ENCODE measurements at regions not wholly inside any gene's neighbourhood (a gene's known extent, or its start where the extent isn't known, plus 50 kb on each side); places are given as distances from the start of the nearest gene placed in this dataset.

- no peak overlapping the region for H3K4me3 Mint-ChIP-seq
- DNase-seq (no peak), ATAC-seq (replicated peaks) (no peak)
- H3K36me3 Mint-ChIP-seq (ENCODE audit: insufficient read depth) = no peaks in the 10 kb centered on the region
- H3K9me3 Mint-ChIP-seq = peaks cover 3 to 7% of the 10 kb centered on the region in 2 donors
- no peaks in the 10 kb centered on the region for H3K27me3 Mint-ChIP-seq
- no peak overlapping the region for H3K27ac Mint-ChIP-seq
- no peaks in the 10 kb centered on the region for H3K4me1 Mint-ChIP-seq (ENCODE audit: low read depth in 2 of 2)
Observed at GRCh38 chr1:55828044-55828443, 612.9 kb upstream of the USP24 start.

- Mint-ChIP-seq H3K9me3 (peaks cover 3 to 7% of the 10 kb centered on the region in 2 donors), H3K4me1 (ENCODE audit: low read depth in 2 of 2) (no peaks in the 10 kb centered on the region), H3K36me3 (ENCODE audit: insufficient read depth) (no peaks in the 10 kb centered on the region), H3K27ac (no peak overlapping the region), H3K27me3 (no peaks in the 10 kb centered on the region), H3K4me3 (no peak overlapping the region)
- no peak for ATAC-seq (replicated peaks)
- DNase-seq = no peak
Observed at GRCh38 chr1:55827350-55827749, 612.2 kb upstream of the USP24 start.

DNA sequence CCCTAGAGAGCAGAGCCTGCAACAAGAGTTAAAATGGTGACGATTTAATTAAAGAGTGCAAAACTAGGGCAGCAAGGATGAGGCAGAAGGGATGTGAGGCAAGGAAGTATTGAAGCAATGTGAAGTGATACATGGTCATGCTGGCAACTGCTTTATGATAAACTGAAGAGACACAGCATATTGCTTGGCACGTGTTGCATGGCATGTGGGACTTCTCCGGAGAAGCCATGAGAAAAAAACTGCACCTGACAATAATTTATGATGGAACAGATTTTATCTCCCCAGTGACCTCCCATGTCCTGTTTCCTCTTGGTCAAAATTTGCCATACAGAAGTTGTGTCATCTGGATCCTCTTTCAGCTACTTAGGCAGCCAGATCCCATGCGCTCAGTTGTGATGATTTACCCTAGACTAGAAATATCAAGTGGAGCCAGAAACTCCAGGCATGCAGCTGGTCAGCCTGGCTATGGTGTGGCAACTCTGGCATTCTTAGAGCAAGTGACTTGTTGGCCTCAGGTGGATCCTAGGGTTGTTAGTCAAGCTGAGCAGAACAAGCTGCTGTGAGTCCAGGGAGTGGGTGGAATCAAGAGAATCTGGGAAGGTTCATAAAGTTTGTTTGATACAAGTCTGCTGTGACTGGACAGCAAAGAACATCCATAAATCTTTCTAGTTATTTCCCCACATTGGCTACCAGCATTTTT, 611.4 kb upstream of the USP24 start:
- no peak overlapping the region for H3K4me3 Mint-ChIP-seq
- ATAC-seq (replicated peaks) (no peak), DNase-seq (no peak)
- no peaks in the 10 kb centered on the region for H3K27me3 Mint-ChIP-seq
- H3K36me3 Mint-ChIP-seq (ENCODE audit: insufficient read depth) = no peaks in the 10 kb centered on the region
- H3K9me3 Mint-ChIP-seq = peaks cover 3 to 7% of the 10 kb centered on the region in 2 donors
- no peak overlapping the region for H3K27ac Mint-ChIP-seq
- H3K4me1 Mint-ChIP-seq (ENCODE audit: low read depth in 2 of 2) = no peaks in the 10 kb centered on the region

GRCh38 chr1:55825461-55825860, 610.3 kb upstream of the USP24 start:
- DNase-seq (no peak), ATAC-seq (replicated peaks) (no peak)
- Mint-ChIP-seq H3K27ac (no peak overlapping the region), H3K9me3 (peaks cover 3 to 7% of the 10 kb centered on the region in 2 donors), H3K4me3 (no peak overlapping the region), H3K36me3 (ENCODE audit: insufficient read depth) (no peaks in the 10 kb centered on the region), H3K4me1 (ENCODE audit: low read depth in 2 of 2) (no peaks in the 10 kb centered on the region), H3K27me3 (no peaks in the 10 kb centered on the region)

GRCh38 chr1:55824251-55824640, 609.1 kb upstream of the USP24 start:
- Mint-ChIP-seq H3K4me3 (no peak overlapping the region), H3K9me3 (peaks cover 3 to 7% of the 10 kb centered on the region in 2 donors), H3K4me1 (ENCODE audit: low read depth in 2 of 2) (no peaks in the 10 kb centered on the region), H3K36me3 (ENCODE audit: insufficient read depth) (no peaks in the 10 kb centered on the region), H3K27me3 (no peaks in the 10 kb centered on the region), H3K27ac (no peak overlapping the region)
- ATAC-seq (replicated peaks) = no peak
- no peak for DNase-seq

GRCh38 chr1:55823541-55824250, 608.5 kb upstream of the USP24 start:
- Mint-ChIP-seq H3K9me3 (peaks cover 3 to 7% of the 10 kb centered on the region in 2 donors), H3K4me1 (ENCODE audit: low read depth in 2 of 2) (no peaks in the 10 kb centered on the region), H3K27me3 (no peaks in the 10 kb centered on the region), H3K4me3 (no peak overlapping the region), H3K36me3 (ENCODE audit: insufficient read depth) (no peaks in the 10 kb centered on the region), H3K27ac (no peak overlapping the region)
- DNase-seq (no peak), ATAC-seq (replicated peaks) (no peak)

DNA sequence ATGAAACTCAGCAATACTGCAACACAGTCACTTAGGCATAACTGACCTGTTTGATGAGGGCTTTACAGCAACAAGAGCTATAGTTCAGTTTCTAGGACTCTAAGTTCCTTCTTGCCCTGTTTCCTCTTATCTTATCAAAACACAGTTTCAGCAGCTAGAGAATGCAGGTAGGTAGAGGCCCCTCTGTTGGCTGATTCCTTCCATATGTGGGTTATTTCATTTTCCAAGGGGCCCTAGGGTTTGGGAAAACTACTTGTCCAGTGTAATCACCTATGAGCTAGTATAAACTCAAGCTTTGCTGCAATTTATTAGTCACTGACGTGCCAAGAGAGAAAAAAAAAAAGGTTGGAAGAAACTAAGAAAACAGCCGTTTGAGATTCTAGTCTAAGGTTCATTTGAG, 607.7 kb upstream of the USP24 start:
- Mint-ChIP-seq H3K4me1 (ENCODE audit: low read depth in 2 of 2) (no peaks in the 10 kb centered on the region), H3K27me3 (no peaks in the 10 kb centered on the region), H3K4me3 (no peak overlapping the region), H3K27ac (no peak overlapping the region), H3K9me3 (peaks cover 3 to 7% of the 10 kb centered on the region in 2 donors), H3K36me3 (ENCODE audit: insufficient read depth) (no peaks in the 10 kb centered on the region)
- no peak for ATAC-seq (replicated peaks)
- DNase-seq = no peak

GRCh38 chr1:55821234-55821633, 606.1 kb upstream of the USP24 start:
- ATAC-seq (replicated peaks) = no peak
- no peaks in the 10 kb centered on the region for H3K36me3 Mint-ChIP-seq (ENCODE audit: insufficient read depth)
- H3K4me3 Mint-ChIP-seq = no peak overlapping the region
- no peaks in the 10 kb centered on the region for H3K27me3 Mint-ChIP-seq
- peaks cover 0 to 5% of the 10 kb centered on the region in 2 donors for H3K9me3 Mint-ChIP-seq
- no peak for DNase-seq
- H3K4me1 Mint-ChIP-seq (ENCODE audit: low read depth in 2 of 2) = no peaks in the 10 kb centered on the region
- no peak overlapping the region for H3K27ac Mint-ChIP-seq

- Mint-ChIP-seq H3K9me3 (no peaks in the 10 kb centered on the region), H3K27me3 (no peaks in the 10 kb centered on the region), H3K27ac (no peak overlapping the region), H3K4me3 (no peak overlapping the region), H3K36me3 (ENCODE audit: insufficient read depth) (no peaks in the 10 kb centered on the region), H3K4me1 (ENCODE audit: low read depth in 2 of 2) (no peaks in the 10 kb centered on the region)
- DNase-seq (no peak), ATAC-seq (replicated peaks) (no peak)
Observed at GRCh38 chr1:55820501-55820900, 605.3 kb upstream of the USP24 start.

DNA sequence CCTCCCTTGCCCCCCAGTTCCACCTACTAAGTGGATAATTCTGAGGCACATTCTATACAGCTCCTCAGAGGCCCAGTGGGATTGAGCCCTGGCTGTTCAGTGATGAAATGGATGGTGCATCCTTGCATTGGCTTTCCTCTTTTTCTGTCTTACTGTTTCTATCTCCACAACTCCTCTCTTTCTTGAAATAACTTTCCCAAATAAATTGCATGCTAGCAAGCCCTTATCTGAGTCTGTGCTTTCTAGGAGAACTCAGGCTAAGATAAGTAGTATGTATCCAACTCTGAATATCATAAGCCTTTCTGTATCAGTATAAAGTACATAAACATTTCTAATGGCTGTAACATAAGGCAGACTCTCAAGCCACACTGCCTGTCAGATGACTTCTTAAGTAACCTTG, 603.8 kb upstream of the USP24 start:
- no peak overlapping the region for H3K4me3 Mint-ChIP-seq
- no peaks in the 10 kb centered on the region for H3K36me3 Mint-ChIP-seq (ENCODE audit: insufficient read depth)
- no peak overlapping the region for H3K27ac Mint-ChIP-seq
- H3K27me3 Mint-ChIP-seq = no peaks in the 10 kb centered on the region
- ATAC-seq (replicated peaks) = no peak
- DNase-seq = no peak
- H3K4me1 Mint-ChIP-seq (ENCODE audit: low read depth in 2 of 2) = no peaks in the 10 kb centered on the region
- H3K9me3 Mint-ChIP-seq = no peaks in the 10 kb centered on the region

GRCh38 chr1:55816456-55817426, 601.6 kb upstream of the USP24 start:
- DNase-seq (no peak), ATAC-seq (replicated peaks) (no peak)
- Mint-ChIP-seq H3K4me1 (ENCODE audit: low read depth in 2 of 2) (no peaks in the 10 kb centered on the region), H3K36me3 (ENCODE audit: insufficient read depth) (no peaks in the 10 kb centered on the region), H3K27me3 (no peaks in the 10 kb centered on the region), H3K27ac (no peak overlapping the region), H3K4me3 (no peak overlapping the region), H3K9me3 (no peaks in the 10 kb centered on the region)

DNA sequence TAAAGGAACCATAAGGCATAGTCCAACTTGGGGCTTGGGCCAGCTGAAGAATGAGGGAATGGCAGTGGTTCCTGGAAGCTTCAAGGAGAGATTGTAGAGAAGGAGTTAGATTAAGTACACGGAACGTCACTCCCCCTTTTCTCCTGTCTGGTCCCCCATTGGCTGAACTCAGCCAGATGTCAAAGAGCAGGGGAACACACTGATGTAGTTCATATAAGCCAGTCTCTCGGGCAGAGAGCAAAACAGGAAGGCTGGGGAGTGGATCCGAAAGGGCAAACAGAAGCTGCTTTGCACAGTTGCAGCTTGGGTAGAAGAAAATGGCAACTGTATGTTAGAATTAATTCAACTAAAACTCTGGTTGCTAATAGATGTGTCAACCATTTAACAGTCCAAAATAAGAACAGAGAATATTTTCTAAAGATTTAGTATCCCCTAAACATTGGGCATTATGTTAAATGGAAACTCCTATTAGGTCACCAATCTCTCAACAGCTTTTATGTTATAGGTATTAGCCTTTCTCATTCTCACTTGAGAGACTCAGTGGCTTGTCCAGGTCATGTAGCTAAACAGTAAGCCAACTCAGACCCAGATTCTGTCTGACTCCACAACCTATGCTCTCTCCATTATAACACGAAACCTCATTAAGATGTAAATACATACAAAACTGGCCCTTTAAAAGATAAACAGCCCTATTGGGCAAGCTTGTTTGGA, 600.7 kb upstream of the USP24 start:
- ATAC-seq (replicated peaks) (no peak), DNase-seq (no peak)
- H3K27me3 Mint-ChIP-seq = no peaks in the 10 kb centered on the region
- H3K36me3 Mint-ChIP-seq (ENCODE audit: insufficient read depth) = no peaks in the 10 kb centered on the region
- no peaks in the 10 kb centered on the region for H3K4me1 Mint-ChIP-seq (ENCODE audit: low read depth in 2 of 2)
- no peak overlapping the region for H3K4me3 Mint-ChIP-seq
- no peak overlapping the region for H3K27ac Mint-ChIP-seq
- no peaks in the 10 kb centered on the region for H3K9me3 Mint-ChIP-seq

DNA sequence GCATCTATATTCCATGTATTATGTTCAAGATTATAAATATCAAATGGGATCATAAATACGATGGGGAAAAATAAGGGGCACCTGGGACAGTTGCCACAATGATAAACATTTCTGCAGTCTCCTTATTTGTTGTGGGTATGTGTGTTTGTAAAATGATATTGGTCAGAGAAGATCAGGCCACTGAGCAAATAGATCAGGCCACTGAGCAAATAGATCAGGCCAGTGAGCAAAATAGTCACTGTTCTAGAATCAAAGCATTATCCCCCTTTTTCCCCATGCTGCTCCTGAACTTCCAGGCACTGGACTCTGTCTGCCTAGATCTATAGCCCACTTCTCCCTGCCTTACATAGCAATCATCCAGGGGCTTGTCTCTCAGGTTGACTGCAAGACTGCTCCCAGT, 599.8 kb upstream of the USP24 start:
- Mint-ChIP-seq H3K9me3 (no peaks in the 10 kb centered on the region), H3K36me3 (ENCODE audit: insufficient read depth) (no peaks in the 10 kb centered on the region), H3K27ac (no peak overlapping the region), H3K4me1 (ENCODE audit: low read depth in 2 of 2) (no peaks in the 10 kb centered on the region), H3K27me3 (no peaks in the 10 kb centered on the region), H3K4me3 (no peak overlapping the region)
- DNase-seq (no peak), ATAC-seq (replicated peaks) (no peak)

Data from effector memory CD8-positive, alpha-beta T cell (primary cell).